ENCODE measurements at regions not wholly inside any gene's neighbourhood (a gene's known extent, or its start where the extent isn't known, plus 50 kb on each side); places are given as distances from the start of the nearest gene placed in this dataset.

- no peak for DNase-seq (ENCODE audit: low read depth)
Measured at GRCh38 chr1:115140442-115141144, 51.3 kb upstream of the TSPAN2 start.

- no peak for DNase-seq (ENCODE audit: low read depth)
Measured at GRCh38 chr1:115139381-115139780, 50.1 kb upstream of the TSPAN2 start.
